IPS-18c (cell line): ENCODE measurements at regions not wholly inside any gene's neighbourhood (a gene's known extent, or its start where the extent isn't known, plus 50 kb on each side); places are given as distances from the start of the nearest gene placed in this dataset.

ENCODE experiments used
- H3K4me3 ChIP-seq: 2 replicates; pipeline ENCODE4 v1.7.0; 2013; ENCODE audit warnings: low read depth, mild to moderate bottlenecking, low read length, moderate library complexity; ENCODE audit not compliant: insufficient read depth
- H3K9me3 ChIP-seq: one replicate; pipeline ENCODE4 v1.6.1; 2013; ENCODE audit warnings: mild to moderate bottlenecking, low read length, moderate library complexity; ENCODE audit not compliant: control insufficient read depth, insufficient read depth

- no peak overlapping the region for H3K4me3 ChIP-seq
- H3K9me3 ChIP-seq, result no peaks in the 10 kb centered on the region
Measured at GRCh38 chr18:75497576-75498235, 70.2 kb upstream of the SMIM21 start.

DNA sequence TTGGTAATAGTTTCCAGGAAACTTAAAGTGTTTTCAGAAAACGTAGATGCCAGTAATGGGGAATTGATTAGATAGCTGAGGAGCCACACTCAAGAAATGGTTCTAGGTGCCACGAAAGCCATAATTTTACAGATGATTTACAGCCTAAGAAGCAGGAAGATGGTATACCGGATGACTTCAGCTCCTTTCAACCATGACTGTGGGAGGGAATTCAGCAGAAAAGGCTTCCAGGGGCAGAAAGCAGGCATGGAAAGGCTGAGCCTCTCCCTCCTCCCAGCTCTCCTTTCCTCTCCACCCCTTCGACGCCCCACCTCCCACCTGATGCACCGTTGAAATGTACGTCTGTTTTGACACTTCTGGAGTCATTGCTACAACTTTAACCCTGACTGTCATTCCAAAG is 68.6 kb upstream of the SMIM21 start:
- H3K4me3 ChIP-seq, result no peak overlapping the region
- H3K9me3 ChIP-seq, result no peaks in the 10 kb centered on the region

DNA sequence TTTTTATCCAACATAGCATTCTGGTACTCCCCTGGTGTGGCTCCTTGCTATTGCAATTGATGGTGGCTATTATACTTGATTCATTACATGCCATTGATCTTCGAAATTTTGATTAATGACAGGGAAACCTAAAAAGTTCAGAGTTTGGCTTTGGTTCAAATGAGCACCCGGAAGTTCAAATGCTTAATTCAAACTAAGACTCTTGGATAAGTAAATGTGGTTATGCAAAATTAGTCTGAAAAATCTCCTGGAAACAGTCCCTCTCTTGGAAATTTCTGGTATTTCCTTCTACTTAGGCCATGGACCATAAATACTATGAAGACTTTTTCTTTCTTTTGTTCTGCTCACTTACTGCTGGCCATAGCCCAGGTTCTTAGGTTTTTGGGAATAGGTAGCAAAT is 65.3 kb upstream of the SMIM21 start:
- no peaks in the 10 kb centered on the region for H3K9me3 ChIP-seq

GRCh38 chr18:75491361-75491760 is 63.9 kb upstream of the SMIM21 start:
- Histone ChIP-seq H3K9me3 (no peaks in the 10 kb centered on the region), H3K4me3 (no peak overlapping the region)

More for the DNA sequence above, 65.3 kb upstream of the SMIM21 start:
- no peak overlapping the region for H3K4me3 ChIP-seq

- H3K9me3 ChIP-seq, result no peaks in the 10 kb centered on the region
- H3K4me3 ChIP-seq, result no peak overlapping the region
Measured at GRCh38 chr18:75489493-75490190, 62.1 kb upstream of the SMIM21 start.

DNA sequence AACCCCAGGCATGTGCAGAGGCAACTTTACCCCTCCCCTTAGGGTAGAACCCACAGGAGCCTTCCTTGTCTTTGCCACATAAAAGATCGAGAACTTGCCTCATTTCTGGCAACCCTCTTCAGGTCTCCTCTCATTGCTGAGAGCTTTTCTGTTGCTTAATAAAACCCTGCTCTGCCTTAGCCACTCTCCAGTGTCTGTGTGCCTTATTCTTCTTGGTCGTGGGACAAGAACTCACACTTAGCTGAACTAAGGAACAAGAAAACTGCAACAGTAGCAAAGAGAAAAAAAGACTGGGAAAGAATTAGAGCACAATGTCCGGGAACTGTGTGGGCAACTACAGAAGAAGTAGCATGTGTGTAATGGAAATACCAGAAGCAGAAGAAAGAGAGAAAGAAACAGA is 56.2 kb upstream of the SMIM21 start:
- Histone ChIP-seq H3K4me3 (no peak overlapping the region), H3K9me3 (peaks cover 7% of the 10 kb centered on the region)

GRCh38 chr18:75482880-75483279 is 55.4 kb upstream of the SMIM21 start:
- H3K4me3 ChIP-seq, result no peak overlapping the region
- H3K9me3 ChIP-seq, result peaks cover 7% of the 10 kb centered on the region

- Histone ChIP-seq H3K9me3 (peaks cover 7% of the 10 kb centered on the region), H3K4me3 (no peak overlapping the region)
Measured at GRCh38 chr18:75480487-75480886, 53.0 kb upstream of the SMIM21 start.

DNA sequence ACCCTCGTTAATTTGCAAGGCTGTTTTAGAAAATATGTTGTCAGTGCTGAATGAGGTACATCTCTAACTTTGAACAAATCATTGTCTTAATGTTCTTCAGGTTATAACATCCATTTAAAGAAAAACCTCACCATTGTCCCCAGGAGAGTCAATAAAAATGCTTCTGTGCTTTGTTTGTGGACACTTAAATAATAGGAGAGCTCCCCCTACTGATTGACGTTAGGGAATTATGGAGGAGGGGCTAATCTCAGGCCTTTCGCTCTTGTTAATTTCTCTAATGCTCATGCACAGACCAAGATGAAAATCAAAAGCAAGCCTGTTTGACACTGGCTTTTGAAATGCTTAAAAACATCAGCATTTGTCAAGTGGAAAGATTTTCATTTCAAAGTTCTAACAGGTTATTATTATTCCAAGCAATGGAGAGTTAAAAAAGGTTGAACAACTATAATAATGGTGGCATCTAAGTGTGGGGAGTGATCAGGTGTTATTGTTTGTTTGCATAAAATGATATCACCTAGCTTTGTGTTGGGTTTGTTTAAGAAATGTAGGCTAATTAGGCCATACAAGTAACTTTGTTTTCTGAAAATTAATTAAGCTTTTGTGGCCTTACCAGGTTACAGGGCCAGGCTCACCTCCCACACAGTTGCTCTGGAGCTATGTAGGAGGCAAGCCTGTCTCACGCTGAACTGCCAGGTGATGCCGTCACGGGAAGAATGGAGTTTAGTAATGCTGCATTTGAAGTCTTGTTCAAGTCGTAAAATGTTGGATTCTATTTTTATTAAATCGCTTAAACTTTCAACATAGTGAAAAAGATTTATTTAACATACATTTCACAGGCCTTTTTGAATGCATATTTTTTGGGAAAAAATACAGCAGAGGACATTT is 51.7 kb upstream of the SMIM21 start:
- H3K4me3 ChIP-seq, result no peak overlapping the region
- peaks cover 7% of the 10 kb centered on the region for H3K9me3 ChIP-seq

GRCh38 chr18:75477900-75478299 is 50.4 kb upstream of the SMIM21 start:
- peaks cover 6% of the 10 kb centered on the region for H3K9me3 ChIP-seq
- H3K4me3 ChIP-seq, result no peak overlapping the region
